ENCODE measurements at regions not wholly inside any gene's neighbourhood (a gene's known extent, or its start where the extent isn't known, plus 50 kb on each side); places are given as distances from the start of the nearest gene placed in this dataset.

DNA sequence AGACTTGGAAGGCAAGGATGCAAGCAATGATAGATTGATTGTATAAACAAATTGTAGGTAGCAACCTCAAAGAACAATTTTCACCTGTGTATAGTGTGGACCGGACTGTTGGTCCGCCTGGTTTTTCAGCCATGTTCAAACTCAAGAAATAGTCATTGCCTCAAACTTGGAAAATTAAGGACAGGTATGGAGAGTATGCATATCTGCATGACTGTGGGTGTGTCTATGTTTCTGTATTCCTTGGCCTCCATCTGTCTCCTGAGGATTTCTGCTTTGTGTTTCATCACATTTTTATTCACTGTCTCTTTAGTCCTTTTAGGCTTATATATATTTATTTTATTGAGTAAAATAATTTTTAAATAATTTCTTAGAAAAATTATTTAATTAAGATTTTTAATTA, 53.9 kb upstream of the RASA2 start:
- TF ChIP-seq, protein P1, sequence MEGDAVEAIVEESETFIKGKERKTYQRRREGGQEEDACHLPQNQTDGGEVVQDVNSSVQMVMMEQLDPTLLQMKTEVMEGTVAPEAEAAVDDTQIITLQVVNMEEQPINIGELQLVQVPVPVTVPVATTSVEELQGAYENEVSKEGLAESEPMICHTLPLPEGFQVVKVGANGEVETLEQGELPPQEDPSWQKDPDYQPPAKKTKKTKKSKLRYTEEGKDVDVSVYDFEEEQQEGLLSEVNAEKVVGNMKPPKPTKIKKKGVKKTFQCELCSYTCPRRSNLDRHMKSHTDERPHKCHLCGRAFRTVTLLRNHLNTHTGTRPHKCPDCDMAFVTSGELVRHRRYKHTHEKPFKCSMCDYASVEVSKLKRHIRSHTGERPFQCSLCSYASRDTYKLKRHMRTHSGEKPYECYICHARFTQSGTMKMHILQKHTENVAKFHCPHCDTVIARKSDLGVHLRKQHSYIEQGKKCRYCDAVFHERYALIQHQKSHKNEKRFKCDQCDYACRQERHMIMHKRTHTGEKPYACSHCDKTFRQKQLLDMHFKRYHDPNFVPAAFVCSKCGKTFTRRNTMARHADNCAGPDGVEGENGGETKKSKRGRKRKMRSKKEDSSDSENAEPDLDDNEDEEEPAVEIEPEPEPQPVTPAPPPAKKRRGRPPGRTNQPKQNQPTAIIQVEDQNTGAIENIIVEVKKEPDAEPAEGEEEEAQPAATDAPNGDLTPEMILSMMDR (IDR thresholded peaks at IDR 0.05), result no peak
- no peak for TF ChIP-seq POLR2A (IDR thresholded peaks at IDR 0.05)
